WTC11 (cell line): ENCODE measurements at regions not wholly inside any gene's neighbourhood (a gene's known extent, or its start where the extent isn't known, plus 50 kb on each side); places are given as distances from the start of the nearest gene placed in this dataset.

Experiments used
- ATAC-seq: fragments of 200-7000 bp; cut with Tn5 transposase; 2 replicates; pipeline ENCODE4 v1.10.0; 2021; ENCODE audit warnings: mild to moderate bottlenecking, moderate library complexity
- CTCF ChIA-PET: fragments of 300-600 bp; sonication (Branson Sonifier 250); formaldehyde crosslinking; loops from one replicate; lab custom pipeline; 2021; ENCODE audit warnings: antibody characterized with exemption; lab: Charles Lee
- POLR2A ChIA-PET: fragments of 350-600 bp; sonication (Branson Sonifier 250); formaldehyde crosslinking; loops from one replicate; lab custom pipeline; 2021; ENCODE audit warnings: antibody characterized with exemption; lab: Charles Lee
- DNase-seq: peaks from one replicate; pipeline ENCODE4 v3.0.0; 2021; ENCODE audit warnings: low spot score
- H3K27ac Mint-ChIP-seq: 2 replicates; pipeline ENCODE4 v1.8.0; 2021; ENCODE audit warnings: mixed read lengths
- H3K27me3 Mint-ChIP-seq: 2 replicates; pipeline ENCODE4 v1.8.0; 2021; ENCODE audit warnings: low read depth, mild to moderate bottlenecking, moderate library complexity, mixed read lengths
- H3K36me3 Mint-ChIP-seq: 2 replicates; pipeline ENCODE4 v1.8.0; 2021; ENCODE audit warnings: mixed read lengths
- H3K4me1 Mint-ChIP-seq: 2 replicates; pipeline ENCODE4 v1.8.0; 2022; ENCODE audit warnings: mixed read lengths
- H3K4me3 Mint-ChIP-seq: 2 replicates; pipeline ENCODE4 v1.8.0; 2021; ENCODE audit warnings: mild to moderate bottlenecking, moderate library complexity, mixed read lengths
- H3K9me3 Mint-ChIP-seq: 2 replicates; pipeline ENCODE4 v1.8.0; 2021; ENCODE audit warnings: mixed read lengths
- ATF6 ChIP-seq: sonication (generic); formaldehyde crosslinking; IDR thresholded peaks from 2 replicates; pipeline ENCODE4 v1.8.1; 2023; ENCODE audit warnings: mild to moderate bottlenecking, missing genetic modification reagents
- FOXP4 ChIP-seq: sonication (generic); formaldehyde crosslinking; IDR thresholded peaks from 2 replicates; pipeline ENCODE4 v1.8.0; 2022; ENCODE audit warnings: mild to moderate bottlenecking, missing genetic modification reagents
- MAX ChIP-seq: sonication (generic); formaldehyde crosslinking; IDR thresholded peaks from 2 replicates; pipeline ENCODE4 v1.8.0; 2022; ENCODE audit warnings: mild to moderate bottlenecking, missing genetic modification reagents
- MLX ChIP-seq: sonication (generic); formaldehyde crosslinking; IDR thresholded peaks from 2 replicates; pipeline ENCODE4 v1.8.1; 2023; ENCODE audit warnings: mild to moderate bottlenecking, missing genetic modification reagents, moderate library complexity
- MXD4 ChIP-seq: fragments of 250-450 bp; sonication (Bioruptor Pico); IDR thresholded peaks from 2 replicates; pipeline ENCODE4 v1.8.0; 2021; ENCODE audit warnings: mild to moderate bottlenecking, moderate library complexity, borderline replicate concordance
- OVOL2 ChIP-seq: fragments of 250-450 bp; sonication (Bioruptor Pico); IDR thresholded peaks from 2 replicates; pipeline ENCODE4 v1.9.0; 2021; ENCODE audit warnings: mild to moderate bottlenecking, borderline replicate concordance
- PREB ChIP-seq: sonication (generic); formaldehyde crosslinking; IDR thresholded peaks from 2 replicates; pipeline ENCODE4 v1.8.1; 2022; ENCODE audit warnings: mild to moderate bottlenecking, missing genetic modification reagents, moderate library complexity, borderline replicate concordance
- TEAD1 ChIP-seq: sonication (generic); formaldehyde crosslinking; IDR thresholded peaks from 2 replicates; pipeline ENCODE4 v1.8.0; 2022; ENCODE audit warnings: mild to moderate bottlenecking, missing genetic modification reagents
- ZNF232 ChIP-seq: sonication (generic); formaldehyde crosslinking; IDR thresholded peaks from 2 replicates; pipeline ENCODE4 v1.8.0; 2022; ENCODE audit warnings: mild to moderate bottlenecking, missing genetic modification reagents
- ZNF263 ChIP-seq: sonication (generic); formaldehyde crosslinking; IDR thresholded peaks from 2 replicates; pipeline ENCODE4 v1.8.1; 2022; ENCODE audit warnings: low read depth, mild to moderate bottlenecking, moderate library complexity, missing genetic modification reagents
- ZNF281 ChIP-seq: sonication (generic); formaldehyde crosslinking; IDR thresholded peaks from 2 replicates; pipeline ENCODE4 v1.8.0; 2023; ENCODE audit warnings: mild to moderate bottlenecking, missing genetic modification reagents
- ZNF317 ChIP-seq: sonication (generic); formaldehyde crosslinking; IDR thresholded peaks from 2 replicates; pipeline ENCODE4 v1.8.1; 2023; ENCODE audit warnings: low read depth, mild to moderate bottlenecking, moderate library complexity, missing genetic modification reagents, borderline replicate concordance
- ZNF396 ChIP-seq: fragments of 250-450 bp; sonication (Bioruptor Pico); IDR thresholded peaks from 2 replicates; pipeline ENCODE4 v1.8.0; 2021; ENCODE audit warnings: mild to moderate bottlenecking, moderate library complexity, borderline replicate concordance
- TF ChIP-seq, protein P1 (sequence below): fragments of 250-450 bp; sonication (Bioruptor Pico); IDR thresholded peaks from 2 replicates; pipeline ENCODE4 v1.9.0; 2021; ENCODE audit warnings: mild to moderate bottlenecking, borderline replicate concordance
- TF ChIP-seq, protein P2 (sequence below): sonication (generic); formaldehyde crosslinking; IDR thresholded peaks from 2 replicates; pipeline ENCODE4 v1.8.0; 2022; ENCODE audit warnings: mild to moderate bottlenecking, missing genetic modification reagents

DNA sequence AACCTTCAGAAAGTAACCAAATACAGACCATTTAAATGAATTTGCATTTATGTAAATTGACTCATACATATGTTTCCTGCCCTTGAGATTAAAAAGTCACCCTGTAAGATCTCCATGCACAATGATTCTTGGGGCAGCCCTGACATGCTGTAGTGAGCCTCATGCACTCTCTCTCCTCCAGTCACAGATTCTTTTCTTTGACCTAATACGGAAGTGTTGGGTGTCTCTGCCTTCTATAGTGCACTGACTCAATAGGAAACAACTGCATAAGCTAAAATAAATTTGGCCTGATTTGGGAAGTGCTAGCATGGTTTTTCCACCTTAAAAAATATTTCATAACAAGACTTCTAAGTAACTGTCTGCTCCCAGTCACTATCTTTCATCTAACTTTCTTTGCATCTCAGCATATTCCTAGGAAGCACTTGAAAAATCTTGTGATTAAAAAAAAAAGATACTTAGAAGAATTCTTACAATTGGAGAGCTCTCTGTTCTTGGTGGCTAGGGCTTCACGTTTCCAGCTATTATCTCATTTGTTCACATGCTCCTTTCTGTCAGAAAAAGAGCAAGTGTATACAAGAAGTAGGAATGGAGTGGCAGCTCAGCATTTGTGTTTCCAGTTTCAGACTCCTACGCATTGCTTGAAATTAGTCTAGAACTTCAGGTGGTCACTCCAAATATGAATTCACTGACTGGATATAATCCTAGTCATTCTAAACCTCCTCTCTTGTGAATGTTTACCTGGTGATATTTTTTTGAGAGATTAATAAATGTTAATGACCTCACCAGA, 207.9 kb upstream of the COL8A1 start:
- CTCF ChIA-PET, result interaction anchor here (0.6 kb wide), 1 partner anchor 408 kb away, joined by 3 read pairs; no protein-coding TSS in a partner anchor
- Mint-ChIP-seq H3K9me3 (peaks cover 4% of the 10 kb centered on the region), H3K27ac (no peak overlapping the region), H3K27me3 (no peaks in the 10 kb centered on the region), H3K36me3 (no peaks in the 10 kb centered on the region), H3K4me3 (no peak overlapping the region), H3K4me1 (peaks cover 10% of the 10 kb centered on the region; the same call in 1 of the 2 replicates)
- POLR2A ChIA-PET, result no interaction called here
- TF ChIP-seq ATF6 (CRISPR knock-in tag) (no peak), MXD4 (CRISPR knock-in tag) (no peak), ZNF263 (CRISPR knock-in tag) (no peak), FOXP4 (CRISPR knock-in tag) (no peak), OVOL2 (no peak), TEAD1 (CRISPR knock-in tag) (no peak), MLX (CRISPR knock-in tag) (no peak), ZNF317 (CRISPR knock-in tag) (no peak), MAX (CRISPR knock-in tag) (no peak), ZNF396 (no peak), ZNF232 (no peak), PREB (CRISPR knock-in tag) (no peak)
- TF ChIP-seq, protein P1, sequence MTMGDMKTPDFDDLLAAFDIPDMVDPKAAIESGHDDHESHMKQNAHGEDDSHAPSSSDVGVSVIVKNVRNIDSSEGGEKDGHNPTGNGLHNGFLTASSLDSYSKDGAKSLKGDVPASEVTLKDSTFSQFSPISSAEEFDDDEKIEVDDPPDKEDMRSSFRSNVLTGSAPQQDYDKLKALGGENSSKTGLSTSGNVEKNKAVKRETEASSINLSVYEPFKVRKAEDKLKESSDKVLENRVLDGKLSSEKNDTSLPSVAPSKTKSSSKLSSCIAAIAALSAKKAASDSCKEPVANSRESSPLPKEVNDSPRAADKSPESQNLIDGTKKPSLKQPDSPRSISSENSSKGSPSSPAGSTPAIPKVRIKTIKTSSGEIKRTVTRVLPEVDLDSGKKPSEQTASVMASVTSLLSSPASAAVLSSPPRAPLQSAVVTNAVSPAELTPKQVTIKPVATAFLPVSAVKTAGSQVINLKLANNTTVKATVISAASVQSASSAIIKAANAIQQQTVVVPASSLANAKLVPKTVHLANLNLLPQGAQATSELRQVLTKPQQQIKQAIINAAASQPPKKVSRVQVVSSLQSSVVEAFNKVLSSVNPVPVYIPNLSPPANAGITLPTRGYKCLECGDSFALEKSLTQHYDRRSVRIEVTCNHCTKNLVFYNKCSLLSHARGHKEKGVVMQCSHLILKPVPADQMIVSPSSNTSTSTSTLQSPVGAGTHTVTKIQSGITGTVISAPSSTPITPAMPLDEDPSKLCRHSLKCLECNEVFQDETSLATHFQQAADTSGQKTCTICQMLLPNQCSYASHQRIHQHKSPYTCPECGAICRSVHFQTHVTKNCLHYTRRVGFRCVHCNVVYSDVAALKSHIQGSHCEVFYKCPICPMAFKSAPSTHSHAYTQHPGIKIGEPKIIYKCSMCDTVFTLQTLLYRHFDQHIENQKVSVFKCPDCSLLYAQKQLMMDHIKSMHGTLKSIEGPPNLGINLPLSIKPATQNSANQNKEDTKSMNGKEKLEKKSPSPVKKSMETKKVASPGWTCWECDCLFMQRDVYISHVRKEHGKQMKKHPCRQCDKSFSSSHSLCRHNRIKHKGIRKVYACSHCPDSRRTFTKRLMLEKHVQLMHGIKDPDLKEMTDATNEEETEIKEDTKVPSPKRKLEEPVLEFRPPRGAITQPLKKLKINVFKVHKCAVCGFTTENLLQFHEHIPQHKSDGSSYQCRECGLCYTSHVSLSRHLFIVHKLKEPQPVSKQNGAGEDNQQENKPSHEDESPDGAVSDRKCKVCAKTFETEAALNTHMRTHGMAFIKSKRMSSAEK, result no peak
- DNase-seq (no peak), ATAC-seq (peak; percentile 32; the same call in 1 of the 2 replicates)

GRCh38 chr3:99429502-99429901, 208.9 kb upstream of the COL8A1 start:
- CTCF ChIA-PET, result no interaction called here
- ATAC-seq (no peak), DNase-seq (no peak)
- H3K36me3 Mint-ChIP-seq, result no peaks in the 10 kb centered on the region
- no peaks in the 10 kb centered on the region for H3K27me3 Mint-ChIP-seq
- no peaks in the 10 kb centered on the region for H3K9me3 Mint-ChIP-seq
- POLR2A ChIA-PET, result no interaction called here
- H3K4me1 Mint-ChIP-seq, result peaks cover 8% of the 10 kb centered on the region; the same call in 1 of the 2 replicates
- no peak overlapping the region for H3K27ac Mint-ChIP-seq
- no peak overlapping the region for H3K4me3 Mint-ChIP-seq
- TF ChIP-seq ZNF281 (no peak), FOXP4 (CRISPR knock-in tag) (no peak)
- TF ChIP-seq, protein P2, sequence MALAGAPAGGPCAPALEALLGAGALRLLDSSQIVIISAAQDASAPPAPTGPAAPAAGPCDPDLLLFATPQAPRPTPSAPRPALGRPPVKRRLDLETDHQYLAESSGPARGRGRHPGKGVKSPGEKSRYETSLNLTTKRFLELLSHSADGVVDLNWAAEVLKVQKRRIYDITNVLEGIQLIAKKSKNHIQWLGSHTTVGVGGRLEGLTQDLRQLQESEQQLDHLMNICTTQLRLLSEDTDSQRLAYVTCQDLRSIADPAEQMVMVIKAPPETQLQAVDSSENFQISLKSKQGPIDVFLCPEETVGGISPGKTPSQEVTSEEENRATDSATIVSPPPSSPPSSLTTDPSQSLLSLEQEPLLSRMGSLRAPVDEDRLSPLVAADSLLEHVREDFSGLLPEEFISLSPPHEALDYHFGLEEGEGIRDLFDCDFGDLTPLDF, result no peak
